Cardiac fibroblast (primary cell): ENCODE measurements at regions not wholly inside any gene's neighbourhood (a gene's known extent, or its start where the extent isn't known, plus 50 kb on each side); places are given as distances from the start of the nearest gene placed in this dataset.

Experiments
- DNase-seq, 2 donors: peaks; one replicate each; pipeline versions ENCODE4 v3.0.0 to v3.0.0-alpha.2; 2010; ENCODE audit warnings: low read depth in 2 of 2
- H3K4me3 ChIP-seq, 2 donors: replicated peaks in 1 of 2; 1 replicate in 1 of 2; 2 replicates in 1 of 2; pipeline ENCODE4 v1.5.1; 2011; ENCODE audit warnings: low read depth in 2 of 2, low read length in 2 of 2, mild to moderate bottlenecking in 2 of 2, moderate library complexity in 1 of 2
- TF ChIP-seq, protein P1 (sequence below): IDR thresholded peaks from one replicate; pipeline ENCODE4 v1.5.1; 2011; ENCODE audit warnings: low read depth, mild to moderate bottlenecking, low read length, inconsistent platforms

GRCh38 chr16:62681819-62682218, 645.6 kb upstream of the CDH8 start:
- TF ChIP-seq, protein P1, sequence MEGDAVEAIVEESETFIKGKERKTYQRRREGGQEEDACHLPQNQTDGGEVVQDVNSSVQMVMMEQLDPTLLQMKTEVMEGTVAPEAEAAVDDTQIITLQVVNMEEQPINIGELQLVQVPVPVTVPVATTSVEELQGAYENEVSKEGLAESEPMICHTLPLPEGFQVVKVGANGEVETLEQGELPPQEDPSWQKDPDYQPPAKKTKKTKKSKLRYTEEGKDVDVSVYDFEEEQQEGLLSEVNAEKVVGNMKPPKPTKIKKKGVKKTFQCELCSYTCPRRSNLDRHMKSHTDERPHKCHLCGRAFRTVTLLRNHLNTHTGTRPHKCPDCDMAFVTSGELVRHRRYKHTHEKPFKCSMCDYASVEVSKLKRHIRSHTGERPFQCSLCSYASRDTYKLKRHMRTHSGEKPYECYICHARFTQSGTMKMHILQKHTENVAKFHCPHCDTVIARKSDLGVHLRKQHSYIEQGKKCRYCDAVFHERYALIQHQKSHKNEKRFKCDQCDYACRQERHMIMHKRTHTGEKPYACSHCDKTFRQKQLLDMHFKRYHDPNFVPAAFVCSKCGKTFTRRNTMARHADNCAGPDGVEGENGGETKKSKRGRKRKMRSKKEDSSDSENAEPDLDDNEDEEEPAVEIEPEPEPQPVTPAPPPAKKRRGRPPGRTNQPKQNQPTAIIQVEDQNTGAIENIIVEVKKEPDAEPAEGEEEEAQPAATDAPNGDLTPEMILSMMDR = no peak
- no peak overlapping the region for H3K4me3 ChIP-seq
- no peak for DNase-seq

GRCh38 chr16:62678796-62679195, 642.6 kb upstream of the CDH8 start:
- TF ChIP-seq, protein P1 = no peak
- no peak for DNase-seq
- H3K4me3 ChIP-seq = no peak overlapping the region

- TF ChIP-seq, protein P1 = no peak
- no peak overlapping the region for H3K4me3 ChIP-seq
- DNase-seq = no peak
These were observed 640.1 kb upstream of the CDH8 start for GRCh38 chr16:62676306-62676705.

GRCh38 chr16:62665269-62665668, 629.0 kb upstream of the CDH8 start:
- no peak overlapping the region for H3K4me3 ChIP-seq
- TF ChIP-seq, protein P1 = no peak
- DNase-seq = no peak

- DNase-seq = no peak
- no peak overlapping the region for H3K4me3 ChIP-seq
- TF ChIP-seq, protein P1 = no peak
These were observed 628.3 kb upstream of the CDH8 start for GRCh38 chr16:62664566-62664965.

- TF ChIP-seq, protein P1 = no peak
- no peak for DNase-seq
- H3K4me3 ChIP-seq = no peak overlapping the region
These were observed 625.2 kb upstream of the CDH8 start for GRCh38 chr16:62661435-62661834.

DNA sequence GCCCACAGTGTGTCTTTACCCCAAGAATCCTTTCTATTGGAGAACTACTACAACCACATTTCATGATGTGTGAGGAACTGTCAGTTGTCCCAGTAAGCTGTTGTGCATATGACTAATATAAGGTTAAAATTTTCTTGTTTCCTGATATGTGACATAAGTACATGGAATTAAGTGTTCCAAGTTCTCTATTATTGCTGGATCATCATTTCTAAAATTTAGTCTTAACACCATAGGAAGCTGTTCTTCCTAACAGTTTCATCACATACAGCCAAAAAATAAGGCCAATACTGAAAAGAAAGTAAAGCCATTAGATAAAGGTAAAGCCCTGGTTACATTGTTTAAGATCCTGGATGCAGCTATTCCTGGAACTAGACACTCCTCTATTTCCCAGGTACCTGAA, 620.9 kb upstream of the CDH8 start:
- no peak overlapping the region for H3K4me3 ChIP-seq
- DNase-seq = no peak
- TF ChIP-seq, protein P1 = no peak
